Nephron progenitor cell (in vitro differentiated cells): ENCODE measurements at regions not wholly inside any gene's neighbourhood (a gene's known extent, or its start where the extent isn't known, plus 50 kb on each side); places are given as distances from the start of the nearest gene placed in this dataset.

Source experiments
- DNase-seq: peaks from one replicate; pipeline ENCODE4 v3.0.0; 2021
- H3K27ac Mint-ChIP-seq: 2 replicates; pipeline ENCODE4 v1.8.0; 2021; ENCODE audit warnings: mild to moderate bottlenecking, moderate library complexity, mixed read lengths
- H3K27me3 Mint-ChIP-seq: 2 replicates; pipeline ENCODE4 v1.8.0; 2021; ENCODE audit warnings: mild to moderate bottlenecking, low read depth, mixed read lengths; ENCODE audit not compliant: poor library complexity
- H3K36me3 Mint-ChIP-seq: 2 replicates; pipeline ENCODE4 v1.8.0; 2021; ENCODE audit warnings: low read depth, mixed read lengths
- H3K4me1 Mint-ChIP-seq: 2 replicates; pipeline ENCODE4 v1.8.0; 2021; ENCODE audit warnings: mixed read lengths
- H3K4me3 Mint-ChIP-seq: 2 replicates; pipeline ENCODE4 v1.8.0; 2021; ENCODE audit warnings: mild to moderate bottlenecking, moderate library complexity, mixed read lengths
- H3K9me3 Mint-ChIP-seq: 2 replicates; pipeline ENCODE4 v1.8.0; 2021; ENCODE audit warnings: mild to moderate bottlenecking, moderate library complexity, mixed read lengths
- CTCF ChIP-seq: fragments of 200-600 bp; sonication (generic); IDR thresholded peaks from 2 replicates; pipeline ENCODE4 v1.5.0; 2021; ENCODE audit warnings: antibody characterized with exemption

- Mint-ChIP-seq H3K27ac (no peak overlapping the region), H3K4me3 (no peak overlapping the region), H3K36me3 (no peaks in the 10 kb centered on the region), H3K9me3 (peaks cover 22% of the 10 kb centered on the region), H3K27me3 (peaks cover 3% of the 10 kb centered on the region), H3K4me1 (no peaks in the 10 kb centered on the region)
- DNase-seq: no peak
- TF ChIP-seq CTCF: no peak
Measured at GRCh38 chr15:53367740-53368139, 391.7 kb downstream of the WDR72 start.

- Mint-ChIP-seq H3K4me1 (no peaks in the 10 kb centered on the region), H3K4me3 (no peak overlapping the region), H3K36me3 (no peaks in the 10 kb centered on the region), H3K27me3 (no peaks in the 10 kb centered on the region), H3K27ac (no peak overlapping the region), H3K9me3 (no peaks in the 10 kb centered on the region)
- TF ChIP-seq CTCF: no peak
- no peak for DNase-seq
Measured at GRCh38 chr15:53360881-53361280, 398.6 kb downstream of the WDR72 start.

GRCh38 chr15:53359038-53359437 lies 400.4 kb downstream of the WDR72 start:
- H3K9me3 Mint-ChIP-seq: no peaks in the 10 kb centered on the region
- DNase-seq: no peak
- TF ChIP-seq CTCF: no peak
- H3K4me3 Mint-ChIP-seq: no peak overlapping the region
- peaks cover 4% of the 10 kb centered on the region for H3K4me1 Mint-ChIP-seq
- no peak overlapping the region for H3K27ac Mint-ChIP-seq
- H3K36me3 Mint-ChIP-seq: no peaks in the 10 kb centered on the region
- no peaks in the 10 kb centered on the region for H3K27me3 Mint-ChIP-seq

- no peak overlapping the region for H3K4me3 Mint-ChIP-seq
- no peak for TF ChIP-seq CTCF
- peaks cover 25% of the 10 kb centered on the region for H3K4me1 Mint-ChIP-seq
- H3K36me3 Mint-ChIP-seq: no peaks in the 10 kb centered on the region
- DNase-seq: no peak
- no peaks in the 10 kb centered on the region for H3K9me3 Mint-ChIP-seq
- no peak overlapping the region for H3K27ac Mint-ChIP-seq
- no peaks in the 10 kb centered on the region for H3K27me3 Mint-ChIP-seq
Measured at GRCh38 chr15:53354874-53355273, 404.6 kb downstream of the WDR72 start.

GRCh38 chr15:53351373-53351772 lies 408.1 kb downstream of the WDR72 start:
- Mint-ChIP-seq H3K36me3 (no peaks in the 10 kb centered on the region), H3K27ac (no peak overlapping the region), H3K4me3 (no peak overlapping the region), H3K4me1 (peaks cover 25% of the 10 kb centered on the region), H3K9me3 (no peaks in the 10 kb centered on the region), H3K27me3 (peaks cover 3% of the 10 kb centered on the region)
- no peak for TF ChIP-seq CTCF
- no peak for DNase-seq

GRCh38 chr15:53346583-53346982 lies 412.9 kb downstream of the WDR72 start:
- Mint-ChIP-seq H3K36me3 (no peaks in the 10 kb centered on the region), H3K4me1 (peaks cover 8% of the 10 kb centered on the region), H3K4me3 (no peak overlapping the region), H3K27me3 (peaks cover 3% of the 10 kb centered on the region), H3K9me3 (no peaks in the 10 kb centered on the region), H3K27ac (no peak overlapping the region)
- no peak for DNase-seq
- TF ChIP-seq CTCF: no peak
